ENCODE measurements at regions not wholly inside any gene's neighbourhood (a gene's known extent, or its start where the extent isn't known, plus 50 kb on each side); places are given as distances from the start of the nearest gene placed in this dataset.

DNA sequence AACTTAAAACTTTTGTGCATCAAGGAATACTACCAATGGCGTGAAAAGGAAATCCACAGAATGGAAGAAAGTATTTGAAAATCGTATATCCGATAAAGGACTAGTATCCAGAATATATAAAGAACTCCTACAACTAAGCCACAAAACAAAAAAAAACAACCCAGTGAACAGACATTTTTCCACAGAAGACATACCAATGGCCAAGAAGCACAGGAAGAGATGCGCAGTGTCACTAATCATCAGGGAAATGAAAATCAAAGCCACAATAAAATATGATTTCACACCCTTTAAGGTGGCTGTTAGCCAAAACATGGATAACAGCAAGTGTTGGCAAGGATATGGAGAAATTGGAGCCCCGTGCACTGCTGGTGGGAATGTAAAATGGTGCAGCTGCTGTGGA, 203.3 kb downstream of the SEC14L1 start:
- H3K27ac ChIP-seq (ENCODE audit: insufficient read depth, low read length): no peak overlapping the region
- TF ChIP-seq CTCF (conservative IDR thresholded peaks at IDR 0.05 in 1 of 2, IDR thresholded peaks at IDR 0.05 in 1 of 2; ENCODE audit: low read depth in 1 of 2, low read length in 2 of 2): no peak
- no peak for TF ChIP-seq EZH2 (IDR thresholded peaks at IDR 0.05; ENCODE audit: low read length, missing control alignments)
- no peak overlapping the region for H2AFZ ChIP-seq (ENCODE audit: low read length)
- no peaks in the 10 kb centered on the region for H3K9me3 ChIP-seq (ENCODE audit: control insufficient read depth, insufficient read depth, low read depth, low read length)
- no peak overlapping the region for H3K4me2 ChIP-seq (ENCODE audit: extremely low read depth, insufficient read depth, low read length)
- no peaks in the 10 kb centered on the region for H4K20me1 ChIP-seq (ENCODE audit: control insufficient read depth, extremely low read depth, insufficient read depth, low read length)
- no peaks in the 10 kb centered on the region for H3K4me1 ChIP-seq (ENCODE audit: control insufficient read depth, extremely low read depth, insufficient read depth, low read length)
- H3K9ac ChIP-seq (ENCODE audit: insufficient read depth, low read length): no peak overlapping the region
- H3K79me2 ChIP-seq (ENCODE audit: control insufficient read depth, insufficient read depth, low read length): peaks cover 63% of the 10 kb centered on the region
- H3K36me3 ChIP-seq (ENCODE audit: control insufficient read depth, insufficient read depth, low read length): no peaks in the 10 kb centered on the region
- no peak overlapping the region for H3K4me3 ChIP-seq (replicated peaks in 1 of 4; ENCODE audit: control extremely low read depth in 1 of 4, insufficient read depth in 1 of 4, low read depth in 3 of 4, low read length in 4 of 4)
- no peaks in the 10 kb centered on the region for H3K27me3 ChIP-seq (ENCODE audit: control insufficient read depth, insufficient read depth, low read length)
- DNase-seq (ENCODE audit: low read depth in 2 of 2): no peak

DNA sequence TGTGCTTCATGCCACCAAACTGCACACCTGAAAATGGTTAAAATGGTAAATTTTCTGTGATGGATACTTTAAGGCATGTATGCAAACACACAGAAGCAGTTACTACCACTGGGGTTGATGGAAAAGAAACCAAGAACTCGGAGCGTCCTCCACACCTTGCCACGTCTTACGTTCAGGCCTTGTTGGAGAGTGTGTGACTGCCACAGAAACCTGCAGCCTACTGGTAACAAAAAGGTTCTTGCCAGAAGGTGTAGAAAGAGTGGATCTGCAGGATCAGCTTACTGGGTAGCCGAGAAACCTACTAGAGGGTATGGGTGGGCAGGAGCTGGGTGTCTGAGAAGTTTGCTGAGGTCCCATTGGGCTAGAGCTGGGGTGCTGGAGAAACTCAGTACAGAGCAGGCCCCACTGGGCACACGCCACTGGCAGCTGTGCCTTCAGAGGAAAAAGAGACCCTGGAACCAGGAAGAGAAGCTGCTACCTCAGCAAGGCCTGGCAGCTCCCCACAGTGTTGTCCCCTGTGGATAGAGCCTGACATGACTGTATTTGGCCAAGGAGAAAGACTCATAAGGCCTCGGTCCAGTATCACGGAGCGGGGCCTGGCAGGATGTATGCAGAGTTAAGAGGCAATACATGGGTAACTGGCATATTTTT, 204.6 kb downstream of the SEC14L1 start:
- H3K27ac ChIP-seq (ENCODE audit: insufficient read depth, low read length): no peak overlapping the region
- no peaks in the 10 kb centered on the region for H3K27me3 ChIP-seq (ENCODE audit: control insufficient read depth, insufficient read depth, low read length)
- peaks cover 61% of the 10 kb centered on the region for H3K79me2 ChIP-seq (ENCODE audit: control insufficient read depth, insufficient read depth, low read length)
- no peak for DNase-seq (ENCODE audit: low read depth in 2 of 2)
- H4K20me1 ChIP-seq (ENCODE audit: control insufficient read depth, extremely low read depth, insufficient read depth, low read length): no peaks in the 10 kb centered on the region
- no peak overlapping the region for H3K4me3 ChIP-seq (replicated peaks in 1 of 4; ENCODE audit: control extremely low read depth in 1 of 4, insufficient read depth in 1 of 4, low read depth in 3 of 4, low read length in 4 of 4)
- H3K4me1 ChIP-seq (ENCODE audit: control insufficient read depth, extremely low read depth, insufficient read depth, low read length): peaks cover 7% of the 10 kb centered on the region
- no peaks in the 10 kb centered on the region for H3K9me3 ChIP-seq (ENCODE audit: control insufficient read depth, insufficient read depth, low read depth, low read length)
- no peak overlapping the region for H2AFZ ChIP-seq (ENCODE audit: low read length)
- no peaks in the 10 kb centered on the region for H3K36me3 ChIP-seq (ENCODE audit: control insufficient read depth, insufficient read depth, low read length)
- H3K4me2 ChIP-seq (ENCODE audit: extremely low read depth, insufficient read depth, low read length): no peak overlapping the region
- no peak overlapping the region for H3K9ac ChIP-seq (ENCODE audit: insufficient read depth, low read length)
- no peak for TF ChIP-seq CTCF (conservative IDR thresholded peaks at IDR 0.05 in 1 of 2, IDR thresholded peaks at IDR 0.05 in 1 of 2; ENCODE audit: low read depth in 1 of 2, low read length in 2 of 2)
- no peak for TF ChIP-seq EZH2 (IDR thresholded peaks at IDR 0.05; ENCODE audit: low read length, missing control alignments)

DNA sequence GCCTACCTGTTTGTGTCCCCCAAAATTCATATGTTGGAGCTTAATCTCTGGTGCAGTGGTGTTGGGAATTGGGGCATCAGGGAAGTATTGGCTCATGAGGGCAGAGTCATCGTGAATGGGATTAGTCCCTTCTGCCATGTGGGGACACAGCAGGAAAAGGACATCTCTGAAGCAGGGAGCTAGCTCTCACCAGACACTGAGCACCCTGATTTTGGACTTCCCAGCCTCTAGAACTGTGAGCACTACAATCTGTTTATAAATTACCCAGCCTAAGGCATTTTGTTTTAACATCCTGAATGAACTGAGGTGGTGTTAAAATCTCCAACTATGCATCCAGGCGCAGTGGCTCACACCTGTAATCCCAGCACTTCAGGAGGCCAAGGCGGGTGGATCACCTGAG, 206.0 kb downstream of the SEC14L1 start:
- Histone ChIP-seq H3K9ac (ENCODE audit: insufficient read depth, low read length) (no peak overlapping the region), H4K20me1 (ENCODE audit: control insufficient read depth, extremely low read depth, insufficient read depth, low read length) (no peaks in the 10 kb centered on the region), H3K4me2 (ENCODE audit: extremely low read depth, insufficient read depth, low read length) (no peak overlapping the region), H3K79me2 (ENCODE audit: control insufficient read depth, insufficient read depth, low read length) (peaks cover 66% of the 10 kb centered on the region), H3K27ac (ENCODE audit: insufficient read depth, low read length) (no peak overlapping the region), H3K36me3 (ENCODE audit: control insufficient read depth, insufficient read depth, low read length) (peaks cover 1% of the 10 kb centered on the region), H3K4me3 (replicated peaks in 1 of 4; ENCODE audit: control extremely low read depth in 1 of 4, insufficient read depth in 1 of 4, low read depth in 3 of 4, low read length in 4 of 4) (no peak overlapping the region), H2AFZ (ENCODE audit: low read length) (no peak overlapping the region), H3K27me3 (ENCODE audit: control insufficient read depth, insufficient read depth, low read length) (no peaks in the 10 kb centered on the region), H3K9me3 (ENCODE audit: control insufficient read depth, insufficient read depth, low read depth, low read length) (no peaks in the 10 kb centered on the region), H3K4me1 (ENCODE audit: control insufficient read depth, extremely low read depth, insufficient read depth, low read length) (peaks cover 21% of the 10 kb centered on the region)
- TF ChIP-seq EZH2 (IDR thresholded peaks at IDR 0.05; ENCODE audit: low read length, missing control alignments) (no peak), CTCF (conservative IDR thresholded peaks at IDR 0.05 in 1 of 2, IDR thresholded peaks at IDR 0.05 in 1 of 2; ENCODE audit: low read depth in 1 of 2, low read length in 2 of 2) (no peak)
- DNase-seq (ENCODE audit: low read depth in 2 of 2): no peak
